Epithelial cell of prostate (primary cell): ENCODE measurements at regions not wholly inside any gene's neighbourhood (a gene's known extent, or its start where the extent isn't known, plus 50 kb on each side); places are given as distances from the start of the nearest gene placed in this dataset.
"Not testable (repeated sequence)": the region's sequence is repeated elsewhere in the genome, so short reads cannot be mapped to it uniquely, and the experiment has no call there.

Experiments used
- DNase-seq: peaks from one replicate; pipeline ENCODE4 v3.0.0-alpha.2; 2011; ENCODE audit warnings: low read depth, low spot score
- H3K27ac ChIP-seq: fragments of 450-650 bp; 2 replicates; pipeline ENCODE4 v1.5.1; 2017; ENCODE audit warnings: mild to moderate bottlenecking

GRCh38 chr4:106869551-106869950 lies 166.6 kb downstream of the DKK2 start:
- no peak overlapping the region for H3K27ac ChIP-seq
- peak; percentile 60 for DNase-seq

- DNase-seq = no peak
Observed at GRCh38 chr4:106868381-106869035, 167.6 kb downstream of the DKK2 start.

GRCh38 chr4:106864231-106864630 lies 171.9 kb downstream of the DKK2 start:
- no peak overlapping the region for H3K27ac ChIP-seq

More at GRCh38 chr4:106868381-106869035, 167.6 kb downstream of the DKK2 start:
- H3K27ac ChIP-seq = no peak overlapping the region

GRCh38 chr4:106854569-106855351 lies 181.4 kb downstream of the DKK2 start:
- no peak for DNase-seq

More at GRCh38 chr4:106864231-106864630, 171.9 kb downstream of the DKK2 start:
- no peak for DNase-seq

GRCh38 chr4:106852426-106852825 lies 183.7 kb downstream of the DKK2 start:
- no peak overlapping the region for H3K27ac ChIP-seq
- DNase-seq = no peak

More at GRCh38 chr4:106854569-106855351, 181.4 kb downstream of the DKK2 start:
- no peak overlapping the region for H3K27ac ChIP-seq

GRCh38 chr4:106851726-106852125 lies 184.4 kb downstream of the DKK2 start:
- H3K27ac ChIP-seq = no peak overlapping the region
- DNase-seq = no peak

- DNase-seq = no peak
Observed at GRCh38 chr4:106850691-106851090, 185.4 kb downstream of the DKK2 start.

GRCh38 chr4:106835919-106836318 lies 200.2 kb downstream of the DKK2 start:
- no peak for DNase-seq

More at GRCh38 chr4:106850691-106851090, 185.4 kb downstream of the DKK2 start:
- no peak overlapping the region for H3K27ac ChIP-seq

GRCh38 chr4:106830879-106831278 lies 205.2 kb downstream of the DKK2 start:
- no peak for DNase-seq
- no peak overlapping the region for H3K27ac ChIP-seq

More at GRCh38 chr4:106835919-106836318, 200.2 kb downstream of the DKK2 start:
- no peak overlapping the region for H3K27ac ChIP-seq

- DNase-seq = no peak
- H3K27ac ChIP-seq = no peak overlapping the region
Observed at GRCh38 chr4:106818764-106819163, 217.3 kb downstream of the DKK2 start.

- no peak for DNase-seq
Observed at GRCh38 chr4:106816496-106816895, 219.6 kb downstream of the DKK2 start.

GRCh38 chr4:106810122-106810521 lies 226.0 kb downstream of the DKK2 start:
- no peak for DNase-seq
- H3K27ac ChIP-seq = no peak overlapping the region

More at GRCh38 chr4:106816496-106816895, 219.6 kb downstream of the DKK2 start:
- no peak overlapping the region for H3K27ac ChIP-seq

- H3K27ac ChIP-seq = no peak overlapping the region
- DNase-seq = no peak
Observed at GRCh38 chr4:106809076-106809475, 227.0 kb downstream of the DKK2 start.

- no peak overlapping the region for H3K27ac ChIP-seq
- no peak for DNase-seq
Observed at GRCh38 chr4:106806158-106806797, 229.8 kb downstream of the DKK2 start.

GRCh38 chr4:106803083-106803482 lies 233.0 kb downstream of the DKK2 start:
- DNase-seq = no peak
- H3K27ac ChIP-seq = no peak overlapping the region

- H3K27ac ChIP-seq = no peak overlapping the region
- DNase-seq = no peak
Observed at GRCh38 chr4:106801386-106801785, 234.7 kb downstream of the DKK2 start.

- H3K27ac ChIP-seq = no peak overlapping the region
- no peak for DNase-seq
Observed at GRCh38 chr4:106796876-106797275, 239.2 kb downstream of the DKK2 start.

- no peak for DNase-seq
- no peak overlapping the region for H3K27ac ChIP-seq
Observed at GRCh38 chr4:106795326-106795725, 240.8 kb downstream of the DKK2 start.

- DNase-seq = no peak
- no peak overlapping the region for H3K27ac ChIP-seq
Observed at GRCh38 chr4:106793933-106794332, 242.2 kb downstream of the DKK2 start.

- H3K27ac ChIP-seq = no peak overlapping the region
- DNase-seq = no peak
Observed at GRCh38 chr4:106775636-106776035, 260.5 kb downstream of the DKK2 start.

GRCh38 chr4:106774055-106774454 lies 262.1 kb downstream of the DKK2 start:
- not testable (repeated sequence) for H3K27ac ChIP-seq, DNase-seq
